Right lobe of liver (tissue), 4 donors: ENCODE measurements at regions not wholly inside any gene's neighbourhood (a gene's known extent, or its start where the extent isn't known, plus 50 kb on each side); places are given as distances from the start of the nearest gene placed in this dataset.

Source experiments
- CTCF ChIP-seq, 4 donors: fragments of 200-600 bp in 3 of 4; fragments of 450-650 bp in 1 of 4; IDR thresholded peaks; one replicate each; pipeline versions ENCODE4 v1.5.1 to v1.8.0; 2016 to 2022; ENCODE audit warnings: antibody characterized with exemption in 4 of 4, mild to moderate bottlenecking in 2 of 4
- POLR2A ChIP-seq: fragments of 450-650 bp; IDR thresholded peaks from one replicate; pipeline ENCODE4 v1.6.1; 2017; ENCODE audit warnings: antibody characterized with exemption, mild to moderate bottlenecking
- donor health status: DM: no; HTN: no; CAD: no.
- donor health status: DM: no; HTN: no; CAD: no.
- donor health status: DM: no; HTN: yes; CAD: no.

- no peak for TF ChIP-seq CTCF (IDR thresholded peaks at IDR 0.05)
- no peak for TF ChIP-seq POLR2A
Observed at GRCh38 chr6:144978208-144978607, 693.1 kb downstream of the UTRN start.
